WTC11 (cell line): ENCODE measurements at regions not wholly inside any gene's neighbourhood (a gene's known extent, or its start where the extent isn't known, plus 50 kb on each side); places are given as distances from the start of the nearest gene placed in this dataset.

Source experiments
- AR ChIP-seq: fragments of 250-450 bp; sonication (Bioruptor Pico); IDR thresholded peaks from 2 replicates; pipeline ENCODE4 v1.9.0; 2021; ENCODE audit warnings: mild to moderate bottlenecking
- CBFB ChIP-seq: sonication (generic); formaldehyde crosslinking; IDR thresholded peaks from 2 replicates; pipeline ENCODE4 v1.8.1; 2022; ENCODE audit warnings: mild to moderate bottlenecking, low read depth, missing genetic modification reagents
- CREB1 ChIP-seq: sonication (generic); formaldehyde crosslinking; IDR thresholded peaks from 2 replicates; pipeline ENCODE4 v1.8.0; 2023; ENCODE audit warnings: mild to moderate bottlenecking, missing genetic modification reagents
- CREM ChIP-seq: sonication (generic); formaldehyde crosslinking; IDR thresholded peaks from 2 replicates; pipeline ENCODE4 v1.8.1; 2022; ENCODE audit warnings: mild to moderate bottlenecking, missing genetic modification reagents, moderate library complexity
- E2F5 ChIP-seq: sonication (generic); formaldehyde crosslinking; IDR thresholded peaks from 2 replicates; pipeline ENCODE4 v1.8.1; 2022; ENCODE audit warnings: mild to moderate bottlenecking, moderate library complexity, missing genetic modification reagents
- ELF4 ChIP-seq: sonication (generic); formaldehyde crosslinking; IDR thresholded peaks from 2 replicates; pipeline ENCODE4 v1.8.1; 2022; ENCODE audit warnings: low read depth, mild to moderate bottlenecking, moderate library complexity, missing genetic modification reagents
- EMX1 ChIP-seq: fragments of 250-450 bp; sonication (Bioruptor Pico); IDR thresholded peaks from 2 replicates; pipeline ENCODE4 v1.8.0; 2021; ENCODE audit warnings: mild to moderate bottlenecking
- ESRRA ChIP-seq: sonication (generic); formaldehyde crosslinking; IDR thresholded peaks from 2 replicates; pipeline ENCODE4 v1.8.1; 2022; ENCODE audit warnings: mild to moderate bottlenecking, missing genetic modification reagents, borderline replicate concordance
- FOXJ3 ChIP-seq: sonication (generic); formaldehyde crosslinking; IDR thresholded peaks from 2 replicates; pipeline ENCODE4 v1.9.0; 2021; ENCODE audit warnings: missing genetic modification reagents, mild to moderate bottlenecking, borderline replicate concordance
- HMGA2 ChIP-seq: fragments of 250-450 bp; sonication (Bioruptor Pico); IDR thresholded peaks from 2 replicates; pipeline ENCODE4 v1.4.0; 2021; ENCODE audit warnings: mild to moderate bottlenecking, moderate library complexity
- KAT7 ChIP-seq: sonication (generic); formaldehyde crosslinking; IDR thresholded peaks from 2 replicates; pipeline ENCODE4 v1.8.1; 2023; ENCODE audit warnings: missing genetic modification reagents, mild to moderate bottlenecking, borderline replicate concordance
- MXD4 ChIP-seq: fragments of 250-450 bp; sonication (Bioruptor Pico); IDR thresholded peaks from 2 replicates; pipeline ENCODE4 v1.8.0; 2021; ENCODE audit warnings: mild to moderate bottlenecking, moderate library complexity, borderline replicate concordance
- NFATC4 ChIP-seq: fragments of 250-450 bp; sonication (Bioruptor Pico); IDR thresholded peaks from 2 replicates; pipeline ENCODE4 v1.9.0; 2021; ENCODE audit warnings: mild to moderate bottlenecking
- NFYB ChIP-seq: sonication (generic); formaldehyde crosslinking; conservative IDR thresholded peaks from 2 replicates; pipeline ENCODE4 v1.8.0; 2022; ENCODE audit warnings: low read depth, missing genetic modification reagents
- NR1H2 ChIP-seq: sonication (generic); formaldehyde crosslinking; IDR thresholded peaks from 2 replicates; pipeline ENCODE4 v1.9.0; 2021; ENCODE audit warnings: mild to moderate bottlenecking, moderate library complexity, missing genetic modification reagents
- NR3C1 ChIP-seq: sonication (generic); formaldehyde crosslinking; conservative IDR thresholded peaks from 2 replicates; pipeline ENCODE4 v1.8.1; 2023; ENCODE audit warnings: low read depth, mild to moderate bottlenecking, missing genetic modification reagents
- RELA ChIP-seq: sonication (generic); formaldehyde crosslinking; IDR thresholded peaks from 2 replicates; pipeline ENCODE4 v1.8.1; 2022; ENCODE audit warnings: missing genetic modification reagents, mild to moderate bottlenecking, borderline replicate concordance
- SOX15 ChIP-seq: fragments of 250-450 bp; sonication (Bioruptor Pico); IDR thresholded peaks from 2 replicates; pipeline ENCODE4 v1.9.0; 2021; ENCODE audit warnings: mild to moderate bottlenecking
- SP1 ChIP-seq: sonication (generic); formaldehyde crosslinking; conservative IDR thresholded peaks from 2 replicates; pipeline ENCODE4 v1.8.1; 2022; ENCODE audit warnings: missing genetic modification reagents
- TEAD1 ChIP-seq: sonication (generic); formaldehyde crosslinking; IDR thresholded peaks from 2 replicates; pipeline ENCODE4 v1.8.0; 2022; ENCODE audit warnings: mild to moderate bottlenecking, missing genetic modification reagents
- ZBTB21 ChIP-seq: sonication (generic); formaldehyde crosslinking; IDR thresholded peaks from 2 replicates; pipeline ENCODE4 v1.8.1; 2023; ENCODE audit warnings: mild to moderate bottlenecking, missing genetic modification reagents, borderline replicate concordance
- ZNF232 ChIP-seq: sonication (generic); formaldehyde crosslinking; IDR thresholded peaks from 2 replicates; pipeline ENCODE4 v1.8.0; 2022; ENCODE audit warnings: mild to moderate bottlenecking, missing genetic modification reagents
- ZNF263 ChIP-seq: sonication (generic); formaldehyde crosslinking; IDR thresholded peaks from 2 replicates; pipeline ENCODE4 v1.8.1; 2022; ENCODE audit warnings: low read depth, mild to moderate bottlenecking, moderate library complexity, missing genetic modification reagents
- ZNF317 ChIP-seq: sonication (generic); formaldehyde crosslinking; IDR thresholded peaks from 2 replicates; pipeline ENCODE4 v1.8.1; 2023; ENCODE audit warnings: low read depth, mild to moderate bottlenecking, moderate library complexity, missing genetic modification reagents, borderline replicate concordance
- ZNF396 ChIP-seq: fragments of 250-450 bp; sonication (Bioruptor Pico); IDR thresholded peaks from 2 replicates; pipeline ENCODE4 v1.8.0; 2021; ENCODE audit warnings: mild to moderate bottlenecking, moderate library complexity, borderline replicate concordance
- ZNF416 ChIP-seq: fragments of 250-450 bp; sonication (Bioruptor Pico); IDR thresholded peaks from 2 replicates; pipeline ENCODE4 v1.9.0; 2021; ENCODE audit warnings: mild to moderate bottlenecking, inconsistent platforms
- ZNF423 ChIP-seq: fragments of 250-450 bp; sonication (Bioruptor Pico); IDR thresholded peaks from 2 replicates; pipeline ENCODE4 v2.1.2; 2022; ENCODE audit warnings: mild to moderate bottlenecking, moderate library complexity
- TF ChIP-seq, protein P1 (sequence below): fragments of 250-450 bp; sonication (Bioruptor Pico); IDR thresholded peaks from 2 replicates; pipeline ENCODE4 v1.8.0; 2021; ENCODE audit warnings: mild to moderate bottlenecking
- TF ChIP-seq, protein P2 (sequence below): fragments of 250-450 bp; sonication (Bioruptor Pico); IDR thresholded peaks from 2 replicates; pipeline ENCODE4 v1.9.0; 2021; ENCODE audit warnings: mild to moderate bottlenecking
- TF ChIP-seq, protein P3 (sequence below): sonication (generic); formaldehyde crosslinking; conservative IDR thresholded peaks from 2 replicates; pipeline ENCODE4 v1.8.1; 2022; ENCODE audit warnings: mild to moderate bottlenecking, missing genetic modification reagents
- TF ChIP-seq, protein P4 (sequence below): sonication (generic); formaldehyde crosslinking; IDR thresholded peaks from 2 replicates; pipeline ENCODE4 v1.8.1; 2022; ENCODE audit warnings: low read depth, missing genetic modification reagents, borderline replicate concordance
- TF ChIP-seq, protein P5 (sequence below): sonication (generic); formaldehyde crosslinking; IDR thresholded peaks from 2 replicates; pipeline ENCODE4 v1.8.1; 2023; ENCODE audit warnings: mild to moderate bottlenecking, missing genetic modification reagents, moderate library complexity

GRCh38 chr6:26251354-26252076 lies 113.5 kb upstream of the BTN3A2 start (continued):
- TF ChIP-seq E2F5 (CRISPR knock-in tag) (peak; percentile 71; the same call in 1 of the 2 replicates), ZNF423 (CRISPR knock-in tag) (no peak), SP1 (CRISPR knock-in tag) (no peak; the same call in 1 of the 2 replicates), NFATC4 (CRISPR knock-in tag) (peak; percentile 19; the same call in 1 of the 2 replicates), ZNF263 (CRISPR knock-in tag) (0 out of 2 replicates have a peak, but pooled peaks have one; percentile 29), CREM (peak; percentile 61; the same call in 1 of the 2 replicates), HMGA2 (CRISPR knock-in tag) (no peak), ELF4 (0 out of 2 replicates have a peak, but pooled peaks have one; percentile 34), AR (CRISPR knock-in tag) (peak; percentile 80; the same call in 1 of the 2 replicates), ZNF232 (CRISPR knock-in tag) (0 out of 2 replicates have a peak, but pooled peaks have one; percentile 74), ZNF416 (CRISPR knock-in tag) (peak; percentile 63; the same call in 1 of the 2 replicates), ZBTB21 (CRISPR knock-in tag) (no peak), NR3C1 (CRISPR knock-in tag) (no peak), KAT7 (CRISPR knock-in tag) (peak; percentile 43), CBFB (CRISPR knock-in tag) (no peak; the same call in 1 of the 2 replicates), NR1H2 (CRISPR knock-in tag) (no peak), ESRRA (CRISPR knock-in tag) (no peak; the same call in 1 of the 2 replicates), ZNF396 (CRISPR knock-in tag) (no peak), TEAD1 (CRISPR knock-in tag) (no peak), ZNF317 (CRISPR knock-in tag) (peak; percentile 40; the same call in 1 of the 2 replicates), FOXJ3 (CRISPR knock-in tag) (no peak), EMX1 (CRISPR knock-in tag) (no peak), CREB1 (CRISPR knock-in tag) (peak; percentile 90), MXD4 (CRISPR knock-in tag) (no peak), RELA (CRISPR knock-in tag) (0 out of 2 replicates have a peak, but pooled peaks have one; percentile 44), NFYB (CRISPR knock-in tag) (peak; percentile 57), SOX15 (CRISPR knock-in tag) (no peak)
- TF ChIP-seq, protein P1, sequence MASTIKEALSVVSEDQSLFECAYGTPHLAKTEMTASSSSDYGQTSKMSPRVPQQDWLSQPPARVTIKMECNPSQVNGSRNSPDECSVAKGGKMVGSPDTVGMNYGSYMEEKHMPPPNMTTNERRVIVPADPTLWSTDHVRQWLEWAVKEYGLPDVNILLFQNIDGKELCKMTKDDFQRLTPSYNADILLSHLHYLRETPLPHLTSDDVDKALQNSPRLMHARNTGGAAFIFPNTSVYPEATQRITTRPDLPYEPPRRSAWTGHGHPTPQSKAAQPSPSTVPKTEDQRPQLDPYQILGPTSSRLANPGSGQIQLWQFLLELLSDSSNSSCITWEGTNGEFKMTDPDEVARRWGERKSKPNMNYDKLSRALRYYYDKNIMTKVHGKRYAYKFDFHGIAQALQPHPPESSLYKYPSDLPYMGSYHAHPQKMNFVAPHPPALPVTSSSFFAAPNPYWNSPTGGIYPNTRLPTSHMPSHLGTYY (CRISPR knock-in tag), result 0 out of 2 replicates have a peak, but pooled peaks have one; percentile 67
- TF ChIP-seq, protein P2, sequence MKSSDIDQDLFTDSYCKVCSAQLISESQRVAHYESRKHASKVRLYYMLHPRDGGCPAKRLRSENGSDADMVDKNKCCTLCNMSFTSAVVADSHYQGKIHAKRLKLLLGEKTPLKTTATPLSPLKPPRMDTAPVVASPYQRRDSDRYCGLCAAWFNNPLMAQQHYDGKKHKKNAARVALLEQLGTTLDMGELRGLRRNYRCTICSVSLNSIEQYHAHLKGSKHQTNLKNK, result no peak
- TF ChIP-seq, protein P3, sequence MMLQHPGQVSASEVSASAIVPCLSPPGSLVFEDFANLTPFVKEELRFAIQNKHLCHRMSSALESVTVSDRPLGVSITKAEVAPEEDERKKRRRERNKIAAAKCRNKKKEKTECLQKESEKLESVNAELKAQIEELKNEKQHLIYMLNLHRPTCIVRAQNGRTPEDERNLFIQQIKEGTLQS (CRISPR knock-in tag), result no peak
- TF ChIP-seq, protein P4, sequence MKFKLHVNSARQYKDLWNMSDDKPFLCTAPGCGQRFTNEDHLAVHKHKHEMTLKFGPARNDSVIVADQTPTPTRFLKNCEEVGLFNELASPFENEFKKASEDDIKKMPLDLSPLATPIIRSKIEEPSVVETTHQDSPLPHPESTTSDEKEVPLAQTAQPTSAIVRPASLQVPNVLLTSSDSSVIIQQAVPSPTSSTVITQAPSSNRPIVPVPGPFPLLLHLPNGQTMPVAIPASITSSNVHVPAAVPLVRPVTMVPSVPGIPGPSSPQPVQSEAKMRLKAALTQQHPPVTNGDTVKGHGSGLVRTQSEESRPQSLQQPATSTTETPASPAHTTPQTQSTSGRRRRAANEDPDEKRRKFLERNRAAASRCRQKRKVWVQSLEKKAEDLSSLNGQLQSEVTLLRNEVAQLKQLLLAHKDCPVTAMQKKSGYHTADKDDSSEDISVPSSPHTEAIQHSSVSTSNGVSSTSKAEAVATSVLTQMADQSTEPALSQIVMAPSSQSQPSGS, result no peak
- TF ChIP-seq, protein P5, sequence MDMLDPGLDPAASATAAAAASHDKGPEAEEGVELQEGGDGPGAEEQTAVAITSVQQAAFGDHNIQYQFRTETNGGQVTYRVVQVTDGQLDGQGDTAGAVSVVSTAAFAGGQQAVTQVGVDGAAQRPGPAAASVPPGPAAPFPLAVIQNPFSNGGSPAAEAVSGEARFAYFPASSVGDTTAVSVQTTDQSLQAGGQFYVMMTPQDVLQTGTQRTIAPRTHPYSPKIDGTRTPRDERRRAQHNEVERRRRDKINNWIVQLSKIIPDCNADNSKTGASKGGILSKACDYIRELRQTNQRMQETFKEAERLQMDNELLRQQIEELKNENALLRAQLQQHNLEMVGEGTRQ, result no peak
